Sigmoid colon (tissue), 4 donors: ENCODE measurements at regions not wholly inside any gene's neighbourhood (a gene's known extent, or its start where the extent isn't known, plus 50 kb on each side); places are given as distances from the start of the nearest gene placed in this dataset.

Experiments used
- POLR2A ChIP-seq, 2 donors: fragments of 450-650 bp; IDR thresholded peaks; one replicate each; pipeline ENCODE4 v1.6.1; 2016; ENCODE audit warnings: antibody characterized with exemption in 2 of 2, mild to moderate bottlenecking in 2 of 2, moderate library complexity in 2 of 2
- POLR2AphosphoS5 ChIP-seq, 4 donors: sonication (generic); formaldehyde crosslinking; IDR thresholded peaks; one replicate each; pipeline ENCODE4 v1.6.1; 2017; ENCODE audit warnings: antibody characterized with exemption in 4 of 4

DNA sequence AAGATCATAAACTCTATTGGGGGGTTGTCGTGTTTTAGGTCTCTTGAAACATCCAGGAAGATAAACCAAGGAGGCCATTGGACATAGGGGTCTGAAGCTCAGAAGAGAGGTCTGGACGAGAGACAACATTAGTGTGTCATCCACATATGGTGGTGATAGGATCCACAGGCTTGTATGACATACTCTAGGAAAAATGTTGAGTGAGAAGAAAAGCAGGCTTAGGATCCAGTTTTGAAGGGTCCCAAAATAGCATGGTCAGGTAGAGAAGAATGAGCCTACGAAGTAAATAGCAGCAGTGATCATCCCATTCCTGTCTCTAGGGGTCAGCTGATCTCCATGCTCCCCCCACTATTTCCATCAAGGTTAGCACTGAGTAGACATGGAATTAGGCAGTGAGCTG, 166.8 kb downstream of the ANKRD30B start:
- TF ChIP-seq POLR2AphosphoS5 (IDR thresholded peaks at IDR 0.05) (no peak), POLR2A (IDR thresholded peaks at IDR 0.05) (no peak)
